ENCODE measurements at regions not wholly inside any gene's neighbourhood (a gene's known extent, or its start where the extent isn't known, plus 50 kb on each side); places are given as distances from the start of the nearest gene placed in this dataset.

- no peak for TF ChIP-seq CTCF (IDR thresholded peaks at IDR 0.05; ENCODE audit: insufficient read depth, low read depth, low read length)
- no peak for TF ChIP-seq EZH2 (IDR thresholded peaks at IDR 0.05; ENCODE audit: insufficient read depth, low read length)
These were observed 565.5 kb downstream of the FRK start for GRCh38 chr6:115495184-115495583.

All from astrocyte (in vitro differentiated cells and primary cell).